Lower leg skin (tissue), 4 donors: ENCODE measurements at regions not wholly inside any gene's neighbourhood (a gene's known extent, or its start where the extent isn't known, plus 50 kb on each side); places are given as distances from the start of the nearest gene placed in this dataset.

ENCODE experiments used
- DNase-seq, 2 donors: peaks; one replicate each; pipeline ENCODE4 v3.0.0-alpha.2; 2019; ENCODE audit warnings: low spot score in 2 of 2
- H3K4me3 ChIP-seq: fragments of 200-600 bp; sonication (generic); 2 replicates; pipeline ENCODE4 v1.5.1; 2017; ENCODE audit warnings: mild to moderate bottlenecking, low read depth; ENCODE audit not compliant: poor library complexity, severe bottlenecking
- POLR2A ChIP-seq, 2 donors: fragments of 450-650 bp; IDR thresholded peaks; one replicate each; pipeline ENCODE4 v1.6.1; 2016 to 2017; ENCODE audit warnings: antibody characterized with exemption in 2 of 2, mild to moderate bottlenecking in 1 of 2, moderate library complexity in 1 of 2
- WGBS, 2 donors: methylation state at CpG; one replicate each; pipeline ENCODE4 v1.1.5; 2018; 5-methylcytosine and 5-hydroxymethylcytosine counted together
- intact Hi-C: fragments of 100-400 bp; cut with DNase I; formaldehyde crosslinking; loops from one replicate; pipeline ENCODE4 v1.15.0; 2023; ENCODE audit warnings: low total_unique reads
- TF ChIP-seq, protein P1 (sequence below), 3 donors: fragments of 450-650 bp; IDR thresholded peaks; one replicate each; pipeline ENCODE4 v1.5.1; 2016; ENCODE audit warnings: antibody characterized with exemption in 3 of 3, mild to moderate bottlenecking in 3 of 3, moderate library complexity in 2 of 3

DNA sequence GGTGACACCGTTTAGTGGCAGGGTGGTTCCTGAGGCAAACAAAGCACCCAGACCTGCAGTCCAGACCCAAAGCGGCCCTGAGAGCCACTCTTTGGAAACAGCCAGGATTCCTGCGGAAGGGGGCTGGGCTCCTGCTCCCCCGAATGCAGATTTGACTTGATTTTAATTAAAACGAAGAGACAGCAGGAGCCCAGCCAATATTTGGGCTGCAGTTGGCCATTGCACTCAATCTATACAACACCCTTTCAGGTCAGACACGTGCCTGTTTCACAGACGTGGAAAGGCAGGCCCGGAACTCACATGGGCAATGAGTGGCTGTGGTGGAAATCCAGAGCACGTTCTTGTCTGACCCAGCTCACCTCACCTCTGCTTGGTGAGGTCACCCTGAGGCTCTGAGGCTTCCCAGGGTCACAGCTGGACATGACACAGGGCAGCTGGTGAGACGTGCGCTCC, 122.4 kb downstream of the NDUFA10 start:
- 54 to 63% methylated on average over 11 of the region's 11 CpGs for WGBS, 2 donors
- no peak overlapping the region for H3K4me3 ChIP-seq
- TF ChIP-seq, protein P1, sequence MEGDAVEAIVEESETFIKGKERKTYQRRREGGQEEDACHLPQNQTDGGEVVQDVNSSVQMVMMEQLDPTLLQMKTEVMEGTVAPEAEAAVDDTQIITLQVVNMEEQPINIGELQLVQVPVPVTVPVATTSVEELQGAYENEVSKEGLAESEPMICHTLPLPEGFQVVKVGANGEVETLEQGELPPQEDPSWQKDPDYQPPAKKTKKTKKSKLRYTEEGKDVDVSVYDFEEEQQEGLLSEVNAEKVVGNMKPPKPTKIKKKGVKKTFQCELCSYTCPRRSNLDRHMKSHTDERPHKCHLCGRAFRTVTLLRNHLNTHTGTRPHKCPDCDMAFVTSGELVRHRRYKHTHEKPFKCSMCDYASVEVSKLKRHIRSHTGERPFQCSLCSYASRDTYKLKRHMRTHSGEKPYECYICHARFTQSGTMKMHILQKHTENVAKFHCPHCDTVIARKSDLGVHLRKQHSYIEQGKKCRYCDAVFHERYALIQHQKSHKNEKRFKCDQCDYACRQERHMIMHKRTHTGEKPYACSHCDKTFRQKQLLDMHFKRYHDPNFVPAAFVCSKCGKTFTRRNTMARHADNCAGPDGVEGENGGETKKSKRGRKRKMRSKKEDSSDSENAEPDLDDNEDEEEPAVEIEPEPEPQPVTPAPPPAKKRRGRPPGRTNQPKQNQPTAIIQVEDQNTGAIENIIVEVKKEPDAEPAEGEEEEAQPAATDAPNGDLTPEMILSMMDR (IDR thresholded peaks at IDR 0.05), result no peak
- TF ChIP-seq POLR2A (IDR thresholded peaks at IDR 0.05), result no peak
- intact Hi-C loops, result no loop called here
- peak in 1 of 2 donors; percentile 66 for DNase-seq

DNA sequence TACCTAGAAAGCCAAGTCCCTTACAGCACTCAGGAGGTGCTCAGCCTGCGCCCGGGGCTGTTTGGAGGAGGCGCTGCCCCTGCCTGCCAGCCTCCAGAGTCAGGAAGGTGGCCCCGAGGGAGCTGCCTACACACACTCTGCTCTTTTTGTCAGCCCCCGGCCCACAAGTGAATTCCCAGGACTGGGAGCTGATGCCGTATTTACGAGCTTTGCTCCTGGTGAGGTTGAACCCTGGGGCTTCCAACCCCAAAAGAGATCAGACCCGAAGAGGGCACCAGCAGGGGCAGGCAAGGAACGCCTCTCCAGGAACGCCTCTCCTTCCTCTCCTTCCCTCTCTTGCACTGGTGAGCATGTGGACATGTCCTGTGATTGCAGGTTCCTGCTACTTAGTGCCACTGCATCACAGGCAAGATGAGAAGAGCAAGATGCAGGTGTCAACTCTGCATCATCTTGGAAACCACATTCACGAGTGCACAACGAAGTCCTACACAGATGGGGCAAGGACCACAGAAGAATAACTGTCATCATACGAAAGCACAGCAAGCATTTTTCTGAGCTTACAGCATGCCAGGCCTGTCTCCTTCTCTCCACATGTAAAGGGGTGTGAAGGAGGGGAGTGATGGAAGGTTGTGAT, 126.7 kb downstream of the NDUFA10 start:
- no peak overlapping the region for H3K4me3 ChIP-seq
- intact Hi-C loops, result no loop called here
- TF ChIP-seq, protein P1 (IDR thresholded peaks at IDR 0.05), result no peak
- no peak for TF ChIP-seq POLR2A (IDR thresholded peaks at IDR 0.05)
- peak in 1 of 2 donors; percentile 37 for DNase-seq
- 83 to 89% methylated on average over 12 to 13 of the region's 13 CpGs for WGBS, 2 donors

DNA sequence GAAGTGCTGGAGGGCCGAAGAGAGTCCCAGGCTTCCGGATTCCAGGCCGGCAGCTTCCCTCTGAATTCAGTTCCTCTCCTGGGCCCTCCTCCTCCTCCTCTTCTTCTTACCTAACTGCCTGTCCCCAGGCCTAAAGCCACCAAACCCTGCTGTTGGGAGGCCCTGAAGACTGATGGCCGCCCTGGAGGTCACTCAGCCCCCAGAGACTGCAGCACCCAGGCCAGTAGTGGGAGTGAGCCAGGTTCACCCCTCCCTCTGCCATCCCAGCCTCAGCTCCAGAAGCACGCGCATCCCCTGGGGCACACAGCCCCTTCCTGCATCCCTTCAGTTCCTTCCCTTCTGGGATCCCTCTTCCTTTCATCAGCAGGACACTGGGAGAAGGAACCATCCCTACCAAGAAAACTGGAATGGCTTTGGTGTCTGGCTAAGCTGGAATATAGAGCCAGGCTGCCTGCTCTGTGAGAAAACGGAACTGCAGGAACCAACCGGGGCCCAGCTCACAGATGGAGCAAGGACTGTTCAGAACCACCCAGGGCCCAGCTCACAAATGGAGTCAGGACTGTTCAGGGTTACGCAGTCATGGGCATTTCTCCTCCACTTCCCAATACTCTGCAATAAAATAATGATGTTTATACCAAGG, 127.4 kb downstream of the NDUFA10 start:
- H3K4me3 ChIP-seq, result no peak overlapping the region
- TF ChIP-seq POLR2A (IDR thresholded peaks at IDR 0.05), result no peak
- TF ChIP-seq, protein P1 (IDR thresholded peaks at IDR 0.05), result no peak
- DNase-seq, result peak in 1 of 2 donors; percentile 56
- intact Hi-C loops, result no loop called here
- 88 to 90% methylated on average over 9 of the region's 9 CpGs for WGBS, 2 donors

DNA sequence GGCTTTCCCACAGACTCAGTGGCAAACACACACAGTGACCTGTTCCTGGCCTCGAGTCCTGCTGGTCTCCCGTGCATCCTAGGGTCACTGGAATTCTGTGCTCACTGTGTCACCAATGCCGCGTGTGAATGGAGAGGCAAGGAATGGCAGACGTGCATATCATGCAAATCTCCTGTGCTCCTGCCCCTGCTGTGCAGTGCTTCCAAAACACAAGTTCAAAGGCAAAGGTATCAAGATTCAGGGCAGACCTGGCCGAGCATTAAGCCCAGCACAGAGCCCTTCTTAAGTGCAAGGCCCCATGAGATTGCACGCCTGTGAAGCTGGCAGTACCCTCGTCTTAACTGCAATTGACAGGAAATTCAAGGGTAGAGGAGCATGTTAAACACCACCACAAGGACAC, 129.1 kb downstream of the NDUFA10 start:
- no peak overlapping the region for H3K4me3 ChIP-seq
- no peak for TF ChIP-seq POLR2A (IDR thresholded peaks at IDR 0.05)
- TF ChIP-seq, protein P1 (IDR thresholded peaks at IDR 0.05), result no peak
- WGBS, 2 donors, result 81 to 82% methylated on average over 8 of the region's 8 CpGs
- DNase-seq, result peak in 1 of 2 donors; percentile 72
- intact Hi-C loops, result no loop called here

DNA sequence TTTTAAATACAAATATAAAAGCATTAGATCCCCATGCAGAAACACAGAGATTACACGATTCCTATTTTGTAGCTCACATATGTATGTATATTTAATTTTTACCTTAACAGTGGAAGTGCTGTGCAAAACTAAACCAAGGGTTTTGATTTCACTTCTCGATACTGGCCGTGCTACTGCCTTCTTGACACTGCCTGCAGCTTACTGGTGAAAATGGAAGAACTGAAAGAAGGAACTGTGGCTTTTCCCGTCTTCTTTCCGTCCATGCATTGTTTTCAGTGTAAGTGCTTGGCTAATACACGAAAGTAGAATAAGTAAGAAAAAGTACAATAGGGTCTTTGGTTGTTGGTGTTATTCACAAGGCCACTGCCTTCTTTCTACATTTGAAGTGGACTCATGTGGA, 129.5 kb downstream of the NDUFA10 start:
- WGBS, 2 donors, result 83 to 89% methylated on average over 6 of the region's 6 CpGs
- intact Hi-C loops, result no loop called here

More for the DNA sequence above, 129.5 kb downstream of the NDUFA10 start:
- TF ChIP-seq, protein P1 (IDR thresholded peaks at IDR 0.05), result no peak
- TF ChIP-seq POLR2A (IDR thresholded peaks at IDR 0.05), result no peak
- H3K4me3 ChIP-seq, result no peak overlapping the region
- peak in 1 of 2 donors; percentile 23 for DNase-seq
